Stomach (tissue), 4 donors: ENCODE measurements at regions not wholly inside any gene's neighbourhood (a gene's known extent, or its start where the extent isn't known, plus 50 kb on each side); places are given as distances from the start of the nearest gene placed in this dataset.

Experiments
- EP300 ChIP-seq: sonication (generic); formaldehyde crosslinking; IDR thresholded peaks from one replicate; pipeline ENCODE4 v1.6.1; 2017; ENCODE audit warnings: antibody characterized with exemption
- POLR2A ChIP-seq, 4 donors: fragments of 450-650 bp; IDR thresholded peaks; one replicate each; pipeline ENCODE4 v1.6.1; 2016; ENCODE audit warnings: antibody characterized with exemption in 4 of 4, control low read depth in 2 of 4, mild to moderate bottlenecking in 1 of 4, moderate library complexity in 1 of 4
- POLR2AphosphoS5 ChIP-seq, 3 donors: sonication (generic); formaldehyde crosslinking; IDR thresholded peaks; one replicate each; pipeline ENCODE4 v1.6.1; 2016; ENCODE audit warnings: antibody characterized with exemption in 3 of 3
- TF ChIP-seq, protein P1 (sequence below), 7 experiments: fragments of 450-650 bp in 4 of 7; fragments of 200-600 bp in 3 of 7; sonication (generic) in 3 of 7; IDR thresholded peaks; one replicate each; pipeline ENCODE4 v1.5.1; 2016 to 2019; ENCODE audit warnings: antibody characterized with exemption in 7 of 7, control low read depth in 2 of 7, mild to moderate bottlenecking in 1 of 7

DNA sequence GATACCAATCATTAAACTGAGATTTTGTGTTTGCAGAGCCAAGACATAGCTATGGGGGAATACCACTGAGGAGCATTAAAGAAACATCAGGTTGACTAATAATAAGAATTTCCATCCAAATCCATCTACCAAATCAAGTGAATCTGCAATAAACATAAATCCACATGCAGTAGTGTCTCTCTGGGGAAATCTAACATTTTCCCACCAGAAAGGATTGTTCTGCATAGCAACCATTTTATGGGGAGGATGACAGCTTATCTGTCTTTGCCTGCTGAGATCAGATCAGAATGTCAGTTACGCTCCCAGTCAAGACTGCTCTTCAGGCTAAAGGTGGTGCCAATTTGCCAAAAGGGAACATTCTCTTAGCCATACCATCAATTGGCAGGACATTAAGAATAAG, 1098.9 kb upstream of the CHAC2 start:
- TF ChIP-seq, protein P1, sequence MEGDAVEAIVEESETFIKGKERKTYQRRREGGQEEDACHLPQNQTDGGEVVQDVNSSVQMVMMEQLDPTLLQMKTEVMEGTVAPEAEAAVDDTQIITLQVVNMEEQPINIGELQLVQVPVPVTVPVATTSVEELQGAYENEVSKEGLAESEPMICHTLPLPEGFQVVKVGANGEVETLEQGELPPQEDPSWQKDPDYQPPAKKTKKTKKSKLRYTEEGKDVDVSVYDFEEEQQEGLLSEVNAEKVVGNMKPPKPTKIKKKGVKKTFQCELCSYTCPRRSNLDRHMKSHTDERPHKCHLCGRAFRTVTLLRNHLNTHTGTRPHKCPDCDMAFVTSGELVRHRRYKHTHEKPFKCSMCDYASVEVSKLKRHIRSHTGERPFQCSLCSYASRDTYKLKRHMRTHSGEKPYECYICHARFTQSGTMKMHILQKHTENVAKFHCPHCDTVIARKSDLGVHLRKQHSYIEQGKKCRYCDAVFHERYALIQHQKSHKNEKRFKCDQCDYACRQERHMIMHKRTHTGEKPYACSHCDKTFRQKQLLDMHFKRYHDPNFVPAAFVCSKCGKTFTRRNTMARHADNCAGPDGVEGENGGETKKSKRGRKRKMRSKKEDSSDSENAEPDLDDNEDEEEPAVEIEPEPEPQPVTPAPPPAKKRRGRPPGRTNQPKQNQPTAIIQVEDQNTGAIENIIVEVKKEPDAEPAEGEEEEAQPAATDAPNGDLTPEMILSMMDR (IDR thresholded peaks at IDR 0.05): no peak
- no peak for TF ChIP-seq POLR2AphosphoS5 (IDR thresholded peaks at IDR 0.05)
- TF ChIP-seq EP300: no peak
- no peak for TF ChIP-seq POLR2A (IDR thresholded peaks at IDR 0.05)
